GM21526 (cell line): ENCODE measurements at regions not wholly inside any gene's neighbourhood (a gene's known extent, or its start where the extent isn't known, plus 50 kb on each side); places are given as distances from the start of the nearest gene placed in this dataset.

Experiments
- ATAC-seq: cut with Tn5 transposase; IDR thresholded peaks from one replicate; pipeline ENCODE4 v1.9.1; 2021; ENCODE audit warnings: moderate library complexity; ENCODE audit not compliant: unreplicated experiment, low FRiP score

DNA sequence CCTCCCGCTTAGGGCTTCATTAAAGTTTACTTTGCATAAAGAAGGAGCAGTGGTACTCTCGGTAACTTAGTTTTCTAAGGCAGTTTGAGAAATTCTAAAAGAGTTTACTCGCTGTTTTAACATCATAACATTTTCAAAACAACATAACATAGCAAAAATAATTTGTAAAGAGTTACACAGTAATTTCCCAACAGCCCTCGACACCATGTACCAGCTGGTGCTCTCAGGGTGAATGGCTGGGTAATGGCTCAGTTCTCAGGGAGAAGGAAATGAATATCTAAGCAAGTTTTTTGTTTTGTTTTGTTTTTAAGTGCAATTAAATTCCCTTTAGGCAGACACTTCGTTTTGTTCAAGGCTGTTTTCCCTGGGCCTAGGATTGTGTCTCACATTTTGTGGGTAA is 435.3 kb downstream of the C4orf33 start:
- ATAC-seq, result no peak

DNA sequence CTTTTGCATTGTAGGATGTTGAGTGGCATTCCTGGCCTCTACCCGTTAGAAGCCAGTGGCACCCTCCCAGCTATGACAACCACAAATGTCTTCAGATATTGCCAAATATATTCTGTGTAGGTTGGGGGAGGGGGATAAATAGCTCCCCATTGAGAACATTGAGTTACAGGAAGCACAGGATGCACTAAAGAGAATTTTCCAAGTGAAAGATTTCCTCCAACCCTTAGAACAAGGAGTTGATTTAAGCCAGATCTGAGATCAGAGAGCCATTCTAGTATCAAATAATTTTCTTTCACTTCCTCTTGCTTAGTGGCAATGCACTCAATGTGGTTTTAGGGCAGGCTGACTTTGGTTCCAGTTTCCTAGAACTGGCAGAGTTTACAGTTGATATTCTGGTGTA is 436.6 kb downstream of the C4orf33 start:
- ATAC-seq, result no peak

DNA sequence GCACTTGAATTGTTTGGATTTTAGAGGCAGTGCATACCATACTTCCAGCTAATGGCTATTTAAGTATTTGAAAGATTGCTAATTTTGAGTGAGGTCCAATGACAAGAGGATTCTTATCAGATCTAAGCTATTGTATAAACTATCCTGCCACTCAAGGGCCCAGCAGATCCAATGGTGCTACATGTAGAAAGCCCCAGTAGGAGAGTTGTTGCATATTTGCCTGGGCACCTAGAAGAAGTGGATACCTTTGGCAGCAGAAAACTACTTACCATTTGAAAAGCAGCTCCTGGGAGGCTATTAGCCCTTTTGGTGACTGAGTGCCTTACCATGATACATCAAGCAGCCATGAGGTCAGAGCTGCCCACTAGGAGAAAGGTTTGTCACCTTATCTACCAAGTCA is 447.3 kb downstream of the C4orf33 start:
- ATAC-seq, result no peak

DNA sequence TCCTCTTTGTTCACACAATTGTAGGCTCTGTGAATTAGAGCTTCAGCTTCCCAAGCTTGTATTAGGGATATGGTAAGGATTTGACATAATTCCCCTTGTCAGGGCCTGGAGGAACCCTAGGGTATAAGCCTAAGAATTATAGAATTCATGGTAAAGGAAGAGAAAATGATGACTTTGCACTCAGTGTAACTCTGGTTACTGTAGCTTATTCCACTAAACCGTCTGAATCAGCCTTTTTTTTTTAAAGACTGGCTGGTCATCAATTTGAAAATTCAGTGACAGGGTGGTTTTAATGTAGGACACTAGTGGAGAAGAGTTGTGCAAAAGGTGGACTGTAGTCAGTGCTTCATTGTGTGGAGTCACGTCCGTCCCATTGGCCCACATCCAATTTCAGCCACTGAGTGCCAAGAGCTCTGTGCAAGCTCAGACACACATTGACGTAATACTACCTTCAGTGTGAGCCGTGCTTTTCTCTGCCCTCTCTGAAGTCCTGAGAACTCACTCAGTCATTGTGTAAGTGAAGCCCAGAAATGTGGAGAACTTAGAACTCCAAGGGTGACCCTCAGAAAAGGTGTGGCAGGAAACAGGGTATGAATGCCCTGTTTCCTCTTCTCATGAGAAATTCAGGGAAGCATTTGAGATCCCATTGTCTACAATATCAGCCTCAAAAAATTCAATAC is 449.8 kb downstream of the C4orf33 start:
- ATAC-seq, result no peak

DNA sequence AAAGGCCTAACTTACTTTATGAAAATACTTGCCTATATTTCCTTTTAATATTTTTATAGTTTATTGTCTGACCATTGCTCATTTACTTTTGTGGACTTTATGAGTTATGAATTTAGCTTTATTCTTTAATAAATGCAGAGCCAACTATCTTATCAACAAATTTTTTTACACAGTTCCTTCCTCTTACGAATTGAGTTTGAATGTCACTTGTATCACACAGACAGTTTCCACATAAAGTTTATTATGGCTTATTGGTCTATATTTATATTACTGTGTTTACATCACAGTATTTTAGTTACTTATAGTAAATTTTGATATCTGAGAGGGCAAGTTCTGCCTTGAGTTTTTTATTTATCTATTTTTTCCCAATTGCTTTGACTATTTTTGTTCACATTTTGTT is 450.6 kb downstream of the C4orf33 start:
- ATAC-seq, result no peak

DNA sequence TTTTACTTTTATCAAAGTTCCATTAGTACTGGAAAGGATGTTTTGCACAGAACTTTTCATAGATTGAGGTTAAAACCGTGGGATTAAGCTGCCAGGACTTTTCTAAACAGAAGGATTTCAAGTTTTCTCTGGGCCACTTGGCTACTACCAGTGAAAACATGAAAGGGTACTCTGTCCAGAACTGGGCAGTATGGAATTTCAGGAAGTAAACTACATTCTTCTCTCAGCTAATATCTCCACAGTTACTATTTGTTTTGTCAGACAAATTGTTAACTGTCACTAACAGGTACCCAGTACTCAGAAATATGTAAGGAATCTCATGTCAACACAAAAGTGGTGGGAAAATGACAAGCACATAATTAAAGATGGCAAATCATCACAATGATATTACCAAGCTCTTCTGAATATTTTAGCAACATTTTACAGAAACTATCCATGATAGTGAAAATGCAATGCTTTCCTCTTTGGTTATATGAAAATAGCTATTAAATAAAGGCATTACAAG is 454.4 kb downstream of the C4orf33 start:
- ATAC-seq, result no peak

DNA sequence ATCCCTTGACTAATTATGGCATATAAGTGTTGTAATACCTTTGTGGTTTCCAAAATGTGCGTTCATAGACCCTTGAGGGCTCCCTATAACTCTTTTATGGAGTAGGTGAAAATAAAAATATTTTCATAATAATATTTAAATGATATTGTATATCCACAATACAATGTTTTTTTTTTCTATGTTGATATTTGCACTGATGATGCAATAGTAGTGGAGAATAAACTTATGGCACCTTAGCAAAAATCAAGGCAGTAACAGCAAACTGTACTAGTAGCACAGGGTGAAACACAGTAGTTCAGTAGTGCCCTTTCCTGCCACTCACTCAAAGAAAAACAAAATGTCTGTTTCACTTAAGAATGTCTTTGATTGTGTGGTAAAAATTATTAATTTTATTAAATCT is 465.3 kb downstream of the C4orf33 start:
- no peak for ATAC-seq

DNA sequence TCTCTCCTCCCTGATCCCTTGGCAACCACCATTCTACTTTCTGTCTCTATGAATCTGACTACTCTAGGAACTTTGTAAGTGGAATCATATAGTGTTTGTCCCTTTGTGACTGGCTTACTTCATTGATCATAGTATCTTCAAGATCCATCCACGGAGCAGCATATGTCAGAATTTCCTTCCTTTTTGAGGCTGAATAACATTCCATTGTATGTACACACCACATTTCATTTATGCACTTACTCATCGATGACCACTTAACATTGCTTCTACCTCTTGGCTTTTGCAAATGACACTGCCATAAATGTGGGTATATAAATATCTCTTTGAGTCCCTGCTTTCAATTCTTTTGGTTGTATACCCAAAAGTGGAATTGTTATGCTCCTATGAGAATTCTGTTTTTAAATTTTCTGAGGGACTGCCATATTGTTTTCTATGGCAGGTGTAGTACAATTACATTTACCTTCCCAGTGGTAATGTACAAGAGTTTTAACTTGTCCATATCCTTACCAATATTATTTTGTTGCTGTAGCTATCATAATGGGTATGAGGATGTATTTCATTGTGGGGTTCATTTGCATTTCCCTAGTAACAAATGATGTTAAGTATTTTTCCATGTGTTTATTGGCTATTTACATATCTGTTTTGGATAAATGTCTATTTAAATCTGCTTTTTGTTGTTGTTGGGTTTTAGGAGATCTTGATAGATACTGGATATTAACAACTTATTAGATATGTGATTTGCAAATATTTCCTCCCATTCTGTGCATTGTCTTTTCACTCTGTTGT is 466.1 kb downstream of the C4orf33 start:
- ATAC-seq, result no peak

DNA sequence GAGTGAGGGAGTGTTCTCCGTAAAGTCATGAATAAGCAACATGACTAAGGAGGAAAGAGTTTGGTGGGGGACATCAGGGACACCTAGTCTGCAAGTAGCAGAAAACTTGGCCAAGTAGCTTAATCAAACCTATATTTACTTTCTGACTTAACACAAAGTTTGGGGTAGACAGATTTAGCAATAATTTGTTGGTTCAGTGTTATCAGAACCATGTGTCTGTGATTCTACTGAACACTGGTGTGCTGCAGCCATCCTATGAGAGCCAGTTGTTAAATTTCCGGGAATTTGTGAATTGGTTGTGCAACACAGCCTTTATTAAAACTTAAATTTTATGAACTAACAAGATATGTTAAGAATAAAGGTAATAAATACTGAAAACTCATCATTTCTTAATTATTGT is 469.3 kb downstream of the C4orf33 start:
- no peak for ATAC-seq

DNA sequence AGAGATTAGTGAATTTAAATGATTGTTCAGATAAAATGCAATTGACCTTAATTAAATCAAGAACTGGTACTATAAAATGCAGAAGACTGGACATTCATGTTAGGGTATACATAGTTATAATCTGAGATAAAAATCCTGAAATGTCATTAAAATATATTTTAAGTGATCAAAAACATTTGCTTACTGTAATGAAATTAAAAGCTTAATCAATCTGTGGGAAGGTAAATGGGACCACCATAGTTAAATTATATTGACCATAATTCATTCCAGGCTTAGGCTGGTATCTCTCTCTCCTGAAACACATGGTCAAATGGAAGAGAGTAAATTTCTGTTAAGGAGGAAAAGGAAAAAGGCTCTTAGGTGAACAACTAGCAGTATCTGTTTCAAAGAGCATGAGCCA is 474.4 kb downstream of the C4orf33 start:
- no peak for ATAC-seq

DNA sequence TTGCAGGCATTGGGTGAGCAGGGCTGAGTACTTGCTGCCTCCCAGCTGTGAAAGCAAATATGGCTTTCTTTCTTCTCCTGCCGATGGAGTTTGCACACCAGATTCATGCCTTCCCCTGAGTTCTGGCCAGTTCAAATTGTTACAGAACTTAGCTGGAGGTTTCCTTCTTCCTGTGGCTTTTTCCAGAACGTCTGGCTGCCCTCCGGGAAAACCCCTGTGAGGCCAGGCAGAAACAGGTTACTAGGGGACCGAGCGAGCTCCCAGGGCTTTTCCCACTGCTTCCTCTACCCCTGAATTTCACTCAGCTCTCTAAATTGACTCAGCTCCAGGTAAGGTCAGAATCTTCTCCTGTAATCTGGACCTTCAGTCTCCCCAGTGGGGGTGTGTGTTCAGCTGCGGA is 482.4 kb downstream of the C4orf33 start:
- no peak for ATAC-seq

DNA sequence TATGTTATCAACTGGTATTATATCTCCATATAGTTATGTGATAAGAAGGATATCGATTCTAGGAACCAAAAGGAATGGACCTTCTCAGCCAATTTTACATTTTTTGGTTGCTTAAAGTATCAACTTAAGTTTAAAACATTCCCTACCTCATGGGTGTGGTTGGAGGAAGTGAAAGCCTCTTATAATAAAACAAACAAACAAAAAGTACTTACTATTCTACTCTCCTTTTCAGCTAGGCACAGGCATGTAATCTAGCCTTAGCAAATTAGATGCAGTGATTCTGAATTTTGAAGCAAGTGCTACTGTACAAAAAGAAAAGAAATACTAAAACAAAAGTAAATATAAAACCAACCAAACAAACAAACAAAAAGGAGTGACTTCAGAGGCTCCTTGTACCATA is 485.4 kb downstream of the C4orf33 start:
- no peak for ATAC-seq

DNA sequence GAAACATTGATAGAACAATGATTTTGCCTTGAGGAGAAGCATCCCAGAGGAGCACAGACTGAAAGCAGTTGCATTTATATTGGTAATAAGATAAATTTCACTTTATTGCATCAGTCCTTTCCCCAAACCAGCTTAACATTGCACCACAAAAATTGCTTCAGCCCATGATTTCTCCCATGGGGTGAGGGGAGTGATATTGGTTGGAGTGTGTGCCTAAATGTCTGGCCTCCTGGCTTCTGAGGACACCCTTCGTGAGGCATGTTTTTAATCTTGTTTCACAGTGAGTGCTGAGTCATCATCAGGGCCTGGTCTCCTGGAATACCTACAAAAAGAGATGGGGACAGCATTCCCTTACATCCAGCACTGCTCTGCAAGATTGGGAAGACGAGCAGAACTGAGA is 487.9 kb downstream of the C4orf33 start:
- ATAC-seq, result no peak

DNA sequence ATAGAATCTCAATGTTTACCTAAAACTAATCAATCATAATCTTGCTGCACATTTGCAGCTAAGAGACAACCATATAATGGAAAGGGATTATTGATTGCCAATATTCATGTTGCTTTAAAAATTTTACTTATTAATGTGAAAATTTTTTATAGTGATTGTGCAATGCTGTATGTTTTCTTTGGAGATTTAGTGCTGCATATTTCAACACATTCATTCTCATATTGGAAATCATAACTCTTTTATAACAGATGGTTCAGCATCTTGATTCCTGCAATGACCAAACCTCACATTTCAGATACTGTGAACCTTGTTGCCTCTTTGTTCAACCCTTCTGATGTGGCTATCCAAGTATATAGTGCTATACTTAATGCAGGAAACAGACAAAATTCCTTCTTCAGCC is 502.6 kb downstream of the C4orf33 start:
- ATAC-seq, result no peak

DNA sequence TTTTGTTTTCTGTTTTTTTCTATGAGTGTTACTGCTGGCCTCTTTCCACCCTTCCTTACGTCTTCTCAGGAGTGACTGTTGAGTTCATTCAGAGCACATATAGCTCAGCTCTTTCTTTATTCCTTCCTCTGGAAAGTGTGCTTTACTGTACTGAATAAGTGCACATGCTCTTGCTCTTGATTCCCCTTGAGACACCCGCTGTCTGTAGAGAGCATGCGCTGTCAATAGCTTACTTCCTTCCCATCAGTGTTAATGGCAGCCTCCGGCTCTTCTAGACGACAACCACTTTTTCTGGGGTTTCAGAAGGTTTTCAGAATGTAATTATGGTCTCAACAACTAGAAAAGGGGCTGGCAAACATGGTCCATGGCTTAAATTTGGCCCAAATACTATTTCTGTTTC is 504.9 kb downstream of the C4orf33 start:
- no peak for ATAC-seq

DNA sequence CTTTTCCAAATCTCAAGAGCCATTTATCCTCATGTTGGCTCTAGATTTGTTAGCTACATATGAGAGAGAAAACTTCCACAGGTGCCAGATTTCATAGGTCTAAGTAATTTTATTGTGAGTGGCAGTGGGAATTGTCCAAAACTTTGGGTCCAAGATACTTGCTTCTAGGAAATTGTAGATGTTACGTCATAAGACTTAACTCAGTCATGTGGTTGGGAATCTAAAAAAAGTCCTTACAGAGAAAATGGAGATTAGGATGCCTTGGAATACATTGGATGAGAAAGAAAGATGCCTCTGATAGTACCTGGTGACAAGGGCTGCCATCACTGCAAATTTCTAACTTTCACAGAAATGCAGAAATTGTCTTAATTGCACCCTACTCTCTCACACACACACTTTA is 506.5 kb downstream of the C4orf33 start:
- ATAC-seq, result no peak

DNA sequence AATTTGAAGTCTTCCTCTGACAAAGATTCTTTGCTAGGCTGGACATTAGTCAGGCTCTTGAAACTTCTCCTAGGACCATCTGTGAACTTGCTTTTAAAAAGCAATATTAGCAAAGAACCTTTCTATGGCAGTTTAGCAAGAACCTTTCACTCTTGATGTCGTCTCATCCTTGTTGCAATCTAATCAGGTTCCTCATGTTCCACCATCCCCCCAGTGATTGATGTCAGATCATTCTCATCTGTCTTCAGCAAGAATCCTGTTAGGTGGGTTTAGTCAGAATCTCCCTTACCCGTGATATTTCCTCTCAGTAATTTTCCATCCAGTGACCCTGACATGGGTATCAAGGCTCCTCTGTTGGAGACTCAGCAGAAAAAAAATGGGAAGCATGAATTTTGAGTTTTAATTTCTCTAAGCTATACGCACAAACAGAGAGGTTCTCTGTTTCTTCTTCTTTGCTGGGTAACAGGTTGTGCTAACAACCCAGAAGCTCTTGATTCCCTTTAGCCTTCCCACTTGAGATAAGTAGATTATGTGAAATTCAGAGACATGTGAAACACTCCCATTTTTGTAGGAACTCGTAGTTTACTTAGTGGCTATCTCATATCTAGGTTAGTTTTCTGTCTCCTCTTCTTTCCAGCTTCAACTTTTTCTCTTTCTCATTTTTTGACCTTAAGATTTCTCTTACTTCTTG is 507.4 kb downstream of the C4orf33 start:
- no peak for ATAC-seq

DNA sequence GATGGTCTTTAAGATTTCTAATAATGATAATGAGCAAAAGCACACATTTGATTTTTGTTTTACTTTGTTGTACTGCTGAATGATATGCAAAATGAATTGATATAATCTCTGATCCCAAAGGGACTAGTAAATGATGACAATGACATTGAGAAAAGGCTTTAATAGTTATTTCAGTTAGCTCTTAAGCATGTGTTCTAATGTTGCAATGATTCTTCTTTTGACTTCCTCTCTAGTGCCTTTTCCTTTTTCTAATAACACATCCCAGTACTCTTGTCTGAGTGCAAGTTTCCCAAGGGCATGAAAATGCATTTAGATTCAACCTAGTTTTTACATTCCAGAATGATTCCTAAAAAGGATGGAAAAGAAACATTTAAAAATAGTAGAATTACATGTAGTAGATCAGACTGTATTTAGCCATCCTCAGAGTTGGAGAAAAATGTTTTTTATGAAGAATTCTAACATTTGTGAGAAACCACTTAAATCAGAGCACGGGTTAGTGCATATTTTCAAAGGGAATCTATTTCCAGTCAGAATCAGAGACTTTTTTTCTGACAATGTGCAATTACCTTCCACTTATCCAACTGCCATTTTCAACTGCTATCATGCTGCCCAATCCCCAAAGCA is 508.8 kb downstream of the C4orf33 start:
- no peak for ATAC-seq

DNA sequence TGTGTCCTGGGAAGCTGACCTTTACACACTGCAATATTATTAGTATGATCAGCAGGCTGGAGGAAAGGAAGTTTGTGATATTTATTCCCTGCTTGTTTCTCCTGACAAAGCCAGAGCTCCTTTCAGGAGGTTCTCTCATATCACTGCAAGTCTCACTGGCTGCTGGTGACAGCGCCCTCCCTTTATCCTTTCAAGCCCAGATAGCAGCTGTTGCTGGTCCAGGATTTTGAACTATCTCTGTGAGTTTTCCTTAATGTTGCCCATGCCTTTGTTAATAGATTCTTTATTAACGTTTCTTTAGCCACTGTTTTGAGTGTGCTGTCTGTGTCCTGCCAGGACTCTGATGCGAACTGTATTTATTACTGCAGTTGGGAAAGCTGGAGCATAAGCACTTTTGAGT is 518.7 kb downstream of the C4orf33 start:
- no peak for ATAC-seq

DNA sequence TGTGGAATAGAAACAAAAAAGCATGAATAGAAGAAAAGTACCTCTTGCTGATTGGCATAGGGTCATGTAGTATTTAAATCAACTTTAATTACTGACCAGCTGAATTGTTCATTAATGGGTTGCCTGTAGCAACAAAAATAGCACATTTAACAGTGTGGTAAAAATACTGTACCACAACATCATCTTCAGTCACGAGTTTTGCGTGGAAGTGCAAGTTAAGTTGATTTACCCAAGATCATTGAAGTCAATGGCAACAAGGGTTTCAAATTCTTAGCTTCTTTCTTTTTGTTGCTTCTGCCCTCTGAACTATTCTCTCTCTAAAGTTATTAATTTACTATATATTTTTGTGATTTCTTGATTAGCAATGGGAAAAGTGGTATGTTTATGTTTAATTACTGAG is 526.6 kb downstream of the C4orf33 start:
- no peak for ATAC-seq

DNA sequence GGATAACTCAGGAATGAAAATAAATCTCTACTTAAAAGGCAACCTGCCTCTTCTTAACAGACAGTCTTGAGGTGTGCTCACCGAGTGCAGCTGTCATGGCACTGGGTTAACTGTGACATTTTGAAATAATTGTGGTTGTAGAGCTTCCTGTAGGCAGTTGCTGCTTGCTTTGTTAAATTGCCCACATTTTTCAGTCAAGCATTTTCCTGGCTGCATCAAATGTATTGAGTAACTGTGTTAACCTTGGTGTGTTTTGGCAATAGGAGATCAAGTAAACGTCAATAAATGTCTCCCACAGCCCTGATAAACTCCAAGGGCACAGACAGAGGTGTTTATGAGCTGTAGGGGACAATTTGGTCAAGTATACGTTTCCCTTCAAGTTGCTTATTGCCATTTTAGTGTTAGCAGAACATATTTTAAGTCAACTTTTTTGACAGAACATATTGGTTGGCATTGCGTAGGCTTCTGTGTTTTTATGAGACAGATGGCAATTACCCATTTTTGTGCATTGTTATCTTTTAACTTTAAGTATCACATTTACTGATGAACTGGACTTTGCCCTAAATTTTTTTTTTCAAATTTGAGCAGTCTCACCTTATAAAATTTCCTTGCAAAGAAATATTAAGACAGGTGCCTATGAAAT is 527.4 kb downstream of the C4orf33 start:
- ATAC-seq, result no peak
